Stimulated activated CD4-positive, alpha-beta T cell treated with anti-CD3 and anti-CD28 coated beads, Interleukin-12 subunit alpha, Interleukin-12 subunit beta, amount 100 ng/mL, for 48 hours (primary cell): ENCODE measurements at regions not wholly inside any gene's neighbourhood (a gene's known extent, or its start where the extent isn't known, plus 50 kb on each side); places are given as distances from the start of the nearest gene placed in this dataset.

Source experiments
- DNase-seq, 3 donors: peaks; one replicate each; pipeline ENCODE4 v3.0.0-alpha.2; 2020; ENCODE audit warnings: low read depth in 2 of 3, low spot score in 1 of 3

DNA sequence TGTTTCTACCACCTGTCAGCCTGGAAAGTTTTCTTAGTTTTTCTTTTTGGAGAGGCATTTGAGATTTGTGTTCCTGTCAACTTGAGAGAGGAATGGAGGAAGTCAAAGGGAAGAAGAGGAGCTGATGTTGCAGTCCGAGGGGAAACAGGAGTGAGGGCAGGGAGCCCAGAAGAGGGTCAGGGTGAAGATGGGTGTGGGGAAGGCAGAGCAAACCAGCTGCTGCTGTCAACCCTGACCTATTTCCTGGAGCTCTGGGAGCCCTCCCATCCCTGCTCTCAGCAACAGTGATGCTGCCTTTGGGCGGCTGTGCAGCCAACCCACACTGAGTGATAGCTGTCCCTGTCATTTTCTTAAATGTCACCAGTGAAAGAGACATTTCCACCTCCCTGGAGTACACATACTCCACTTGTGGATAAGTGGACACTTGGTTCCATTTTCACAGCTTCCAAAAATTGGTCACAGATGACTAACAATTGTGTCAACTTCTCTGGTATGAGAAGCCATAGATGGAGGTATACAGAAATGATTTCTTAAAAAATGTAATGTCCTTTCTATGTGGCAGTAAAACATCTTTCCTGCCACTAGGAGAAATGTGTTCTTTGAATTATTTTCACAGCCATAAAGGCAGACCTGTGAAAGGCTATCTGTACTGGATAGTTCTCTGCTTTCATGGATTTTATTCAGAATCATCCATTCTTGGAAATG is 556.3 kb upstream of the TBL1XR1 start:
- DNase-seq = no peak

DNA sequence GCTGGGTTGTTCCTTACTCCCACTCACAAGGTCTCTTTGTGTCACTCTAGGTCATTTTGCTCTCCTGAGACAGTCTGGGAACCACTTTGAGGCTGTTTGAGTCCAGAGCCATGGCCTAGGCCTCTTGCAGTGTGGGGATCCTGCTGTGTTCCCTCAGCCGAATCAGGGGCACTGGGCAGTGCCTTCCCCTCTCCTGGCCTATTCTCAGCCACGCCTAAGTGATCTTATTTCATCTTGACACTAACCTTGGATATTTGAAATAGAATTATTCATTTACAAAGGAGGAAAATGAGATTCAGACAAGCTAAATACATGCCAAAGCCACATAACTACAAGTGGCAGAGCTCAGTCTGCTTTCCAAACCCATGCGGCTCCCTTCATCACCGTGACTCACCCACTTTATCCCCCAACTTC is 557.2 kb upstream of the TBL1XR1 start:
- no peak for DNase-seq

DNA sequence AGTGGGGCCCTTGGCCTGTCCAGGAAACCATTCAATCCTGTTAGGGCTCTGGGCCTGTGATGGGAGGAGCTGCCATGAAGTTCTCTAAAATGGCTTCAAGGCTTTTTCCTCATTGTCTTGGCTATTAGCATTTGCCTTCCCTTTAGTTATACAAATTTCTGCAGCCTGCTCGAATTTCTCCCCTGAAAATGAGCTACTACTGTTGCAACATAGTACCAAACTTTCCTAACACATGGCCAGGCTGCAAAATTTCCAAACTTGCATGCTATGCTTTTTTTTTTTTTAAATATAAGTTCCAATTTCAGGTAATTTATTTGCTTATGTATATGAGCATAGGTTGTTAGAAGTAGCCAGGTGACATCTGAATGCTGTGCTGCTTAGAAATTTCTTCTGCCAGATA is 560.8 kb upstream of the TBL1XR1 start:
- no peak for DNase-seq

DNA sequence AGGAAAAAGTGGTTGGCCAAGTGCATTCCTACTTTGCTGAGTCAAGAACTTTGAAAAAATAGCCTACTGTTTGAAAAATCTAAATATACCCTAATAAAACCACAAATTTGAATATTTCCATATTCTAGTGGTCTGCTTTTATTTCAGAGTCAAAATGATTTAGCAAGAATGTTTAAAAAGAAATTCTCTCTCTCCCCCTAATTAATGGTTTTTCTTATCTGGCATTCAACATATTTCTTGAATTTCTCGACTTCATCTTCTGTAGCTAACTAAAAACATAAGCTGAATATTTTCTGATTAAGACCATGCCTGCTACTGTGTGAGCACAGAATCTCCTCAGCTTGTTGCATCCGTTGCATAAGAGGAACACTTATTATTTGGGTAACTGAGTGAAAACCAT is 563.5 kb upstream of the TBL1XR1 start:
- no peak for DNase-seq

DNA sequence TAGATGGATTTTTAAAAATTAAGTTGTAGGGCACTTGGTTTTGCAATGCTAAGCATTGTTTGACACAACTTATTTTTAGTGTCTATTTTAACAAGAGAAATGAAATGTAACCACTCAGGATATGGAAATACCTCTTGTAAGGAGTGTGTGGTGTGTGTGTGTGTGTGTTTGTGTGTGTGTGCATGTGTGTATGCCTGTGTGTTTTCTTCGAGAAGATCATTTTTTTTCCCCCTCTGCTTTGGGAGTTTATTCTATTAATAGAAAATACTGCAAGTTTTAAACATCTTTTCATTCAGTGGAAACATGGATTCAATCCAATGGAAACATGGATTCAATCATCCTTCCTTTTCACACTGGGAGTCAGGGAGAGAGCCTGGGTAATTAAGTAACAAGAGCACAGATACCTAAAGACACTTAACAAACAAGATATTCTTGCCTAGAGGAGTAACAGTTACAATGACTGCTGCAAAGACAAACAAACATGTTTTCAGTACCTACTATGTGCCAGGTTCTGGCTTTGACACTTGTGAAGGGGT is 567.2 kb upstream of the TBL1XR1 start:
- DNase-seq = no peak

DNA sequence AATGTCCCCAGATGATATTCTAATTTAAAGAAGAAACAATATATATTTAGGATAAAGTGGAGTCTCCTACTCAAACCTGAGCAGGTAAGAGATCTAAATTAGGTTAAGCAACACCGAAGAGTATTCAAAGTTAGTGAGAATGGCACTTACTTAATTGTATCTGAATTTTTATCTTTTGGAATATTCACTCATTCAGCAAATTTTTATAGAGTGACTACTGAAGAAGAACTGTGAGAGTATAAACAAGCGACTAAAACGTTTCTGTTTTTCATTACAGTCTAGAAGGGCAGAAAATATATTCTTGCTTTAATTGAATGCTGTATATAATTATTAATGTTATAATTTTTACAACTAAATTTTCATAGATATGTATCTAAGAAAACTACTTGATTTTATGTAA is 567.7 kb upstream of the TBL1XR1 start:
- no peak for DNase-seq

DNA sequence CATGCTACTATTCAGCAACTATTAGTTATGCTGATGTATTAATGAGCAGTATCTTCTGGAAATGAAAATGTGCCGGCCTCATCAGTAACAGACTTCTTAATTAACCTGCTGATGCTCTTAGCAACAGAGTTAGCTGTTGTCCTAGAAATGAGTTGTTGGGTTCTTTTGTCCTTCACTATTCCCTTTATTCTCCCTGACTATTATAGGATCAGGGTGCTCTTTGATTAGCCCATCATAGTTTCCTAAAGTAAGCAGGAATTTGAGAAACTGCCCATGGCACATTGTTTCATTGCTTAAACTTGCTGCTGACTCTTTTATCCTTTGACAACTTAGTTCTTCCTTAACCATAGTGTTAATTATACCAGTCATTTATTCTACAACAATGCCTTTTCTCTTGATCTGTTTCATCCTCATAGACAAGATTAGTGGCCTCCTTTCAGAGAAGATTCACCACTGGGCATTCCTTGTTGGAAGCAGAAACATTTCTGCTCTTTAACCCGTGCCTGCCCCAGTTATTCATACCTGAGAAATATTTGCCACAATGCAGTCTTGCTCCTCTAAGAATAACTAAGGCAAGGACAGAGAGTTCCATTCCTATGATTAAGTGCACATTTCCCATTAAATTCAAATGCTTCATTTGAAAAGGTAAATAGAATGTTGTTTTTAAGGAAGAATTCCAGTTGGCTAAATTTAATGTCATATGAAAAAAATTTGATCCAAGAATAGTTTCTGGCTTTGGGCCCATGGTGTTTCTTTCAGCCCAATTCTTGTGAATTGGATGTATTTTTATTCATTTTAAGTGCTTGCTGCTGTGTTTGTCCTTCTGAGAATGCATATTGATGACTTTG is 573.3 kb upstream of the TBL1XR1 start:
- no peak for DNase-seq

DNA sequence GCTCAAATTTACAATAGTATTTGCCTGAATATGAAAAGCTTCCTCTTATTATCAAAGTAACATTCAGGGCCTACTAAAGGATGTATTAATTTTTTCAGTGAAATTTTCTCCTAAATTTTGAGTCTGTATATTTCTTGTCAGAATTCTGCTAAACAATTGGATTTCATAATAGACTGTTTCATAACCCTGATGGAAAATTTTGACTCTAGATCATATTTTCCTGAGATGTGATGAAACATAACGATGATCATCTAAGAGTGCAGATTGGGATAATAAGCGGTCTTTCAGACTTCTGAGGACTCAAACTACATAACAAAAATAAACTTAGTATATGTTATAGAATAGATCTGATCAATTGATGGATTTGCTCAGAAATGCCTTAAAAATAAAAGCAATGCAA is 574.5 kb upstream of the TBL1XR1 start:
- no peak for DNase-seq

DNA sequence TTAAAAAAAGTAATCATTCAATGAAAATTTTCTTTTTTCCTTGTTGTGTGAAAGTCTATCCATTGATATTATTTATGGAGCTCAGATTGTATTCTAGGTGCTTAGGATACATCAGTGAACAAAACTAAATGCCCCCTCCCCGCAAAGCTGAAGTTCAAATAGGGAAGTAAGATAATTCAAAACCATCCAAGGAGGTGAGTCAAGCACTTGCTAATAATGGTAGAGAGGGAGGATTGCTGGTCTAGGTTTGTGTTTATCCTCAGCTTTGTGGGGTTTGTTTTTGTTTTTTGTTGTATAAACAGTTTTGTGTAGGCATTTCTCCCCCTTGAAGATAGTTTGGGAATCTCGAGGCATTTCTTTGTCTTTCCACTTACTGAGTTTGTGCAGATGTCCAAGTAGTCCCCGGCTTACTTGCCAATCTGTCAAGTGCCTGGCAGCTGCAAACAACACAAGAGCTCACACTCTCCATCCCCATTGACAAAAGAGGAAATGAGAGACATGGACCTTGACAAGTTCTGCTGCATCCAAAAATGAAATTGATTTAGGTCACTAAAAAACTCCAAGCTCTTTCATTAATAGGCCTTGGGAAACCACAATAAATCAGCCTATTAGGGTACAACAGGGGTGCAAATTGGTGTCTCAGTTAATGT is 575.8 kb upstream of the TBL1XR1 start:
- DNase-seq = no peak

DNA sequence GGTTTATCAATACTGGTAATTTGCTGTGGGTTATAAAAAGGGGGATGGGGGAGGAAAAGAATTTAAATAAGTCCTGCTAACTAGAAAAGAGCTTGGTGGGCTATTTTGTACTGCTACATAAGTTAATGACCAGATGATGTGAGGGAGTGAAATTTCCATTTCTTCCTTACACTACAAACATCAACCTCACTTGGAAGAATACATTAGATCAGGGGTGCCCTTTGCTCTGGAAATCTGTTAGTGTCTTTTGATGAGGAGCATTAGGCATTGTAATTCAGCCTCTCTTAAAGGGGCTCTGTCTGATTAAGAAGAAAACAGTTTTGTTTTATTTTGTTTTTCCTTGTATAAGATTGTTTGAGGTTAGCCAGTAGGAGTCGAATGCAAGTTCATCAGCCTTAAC is 576.4 kb upstream of the TBL1XR1 start:
- no peak for DNase-seq

DNA sequence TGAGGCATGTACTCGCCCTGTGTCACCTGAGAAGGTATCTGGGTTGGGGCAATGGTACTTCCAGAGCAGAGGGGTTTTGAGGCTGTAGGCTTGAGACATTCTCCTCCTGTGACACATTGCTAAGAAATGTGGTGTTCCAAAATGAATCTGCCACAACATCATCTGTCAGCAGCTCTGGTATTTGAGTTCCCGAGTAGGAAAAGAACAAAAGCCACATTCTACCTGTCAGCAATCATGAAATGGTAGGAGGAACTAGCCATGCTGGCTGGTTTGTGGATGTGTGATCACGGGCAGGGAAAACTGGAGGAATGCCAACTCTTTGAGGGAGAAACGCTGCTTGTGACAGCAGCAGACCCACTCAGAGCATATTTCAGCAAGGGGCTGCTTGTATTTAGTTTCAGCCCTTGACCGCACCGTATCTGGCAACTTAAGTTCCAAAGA is 579.4 kb upstream of the TBL1XR1 start:
- no peak for DNase-seq

DNA sequence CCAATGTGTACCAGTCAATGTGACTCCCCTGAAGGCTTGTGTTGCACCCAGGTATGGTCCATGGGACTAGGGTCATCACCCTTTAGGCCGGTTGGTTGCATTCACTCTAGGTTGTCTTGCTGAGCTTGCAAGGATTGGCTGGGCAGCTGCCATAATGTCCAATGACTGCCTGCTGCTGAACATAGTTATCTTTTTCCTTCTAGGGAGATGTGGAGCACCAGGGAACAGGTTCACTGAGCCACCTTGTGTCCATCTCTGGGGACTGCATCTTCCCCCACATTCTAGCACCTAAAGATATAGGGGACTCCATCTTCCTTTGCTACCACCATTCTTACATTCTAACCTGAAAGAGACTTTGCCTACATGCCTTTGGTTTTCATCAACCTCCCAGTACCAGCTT is 580.4 kb upstream of the TBL1XR1 start:
- peak; percentile 18 to 42 (median 41) for DNase-seq

DNA sequence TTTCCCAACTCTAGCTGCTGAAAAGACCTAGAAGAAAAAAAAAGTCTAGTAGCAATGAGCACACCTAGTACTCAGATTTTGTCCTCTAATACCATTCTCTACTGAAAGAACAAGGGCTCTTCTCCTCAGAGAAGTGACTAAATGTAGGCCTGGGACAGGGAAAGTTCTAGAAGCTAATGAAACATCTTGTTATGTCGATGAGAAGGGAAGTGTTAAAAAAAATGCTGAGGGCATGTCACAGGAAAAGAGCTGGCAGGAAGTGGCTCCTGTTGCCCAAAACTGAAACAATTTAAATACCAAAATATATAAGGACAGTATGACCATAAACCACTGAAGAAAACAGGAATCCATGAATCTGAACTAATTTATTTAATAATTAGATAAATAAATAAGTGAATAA is 581.4 kb upstream of the TBL1XR1 start:
- DNase-seq = no peak

DNA sequence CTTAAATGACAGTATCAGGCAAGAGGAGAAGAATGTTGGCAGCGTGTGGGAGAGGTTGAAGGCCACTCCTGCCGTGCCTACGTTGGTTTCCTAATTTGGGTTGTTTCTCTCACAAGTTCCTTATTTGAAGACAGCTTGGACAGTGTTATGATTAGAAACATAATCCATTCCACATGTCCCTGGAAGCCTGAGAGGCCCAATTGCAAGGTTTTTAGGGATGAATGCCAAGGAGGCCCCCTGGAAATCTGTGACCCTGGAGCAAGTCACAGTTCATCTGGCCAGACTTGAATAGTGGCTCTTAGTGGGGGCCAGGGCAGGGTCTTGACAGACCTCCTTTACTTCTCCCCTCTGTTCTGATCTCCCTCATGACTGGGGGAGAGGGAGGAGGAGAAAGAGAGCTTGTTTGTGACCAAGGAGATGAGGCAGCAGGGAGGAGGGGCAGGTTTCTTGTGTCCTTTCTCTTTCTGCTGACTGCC is 584.4 kb upstream of the TBL1XR1 start:
- DNase-seq = no peak

DNA sequence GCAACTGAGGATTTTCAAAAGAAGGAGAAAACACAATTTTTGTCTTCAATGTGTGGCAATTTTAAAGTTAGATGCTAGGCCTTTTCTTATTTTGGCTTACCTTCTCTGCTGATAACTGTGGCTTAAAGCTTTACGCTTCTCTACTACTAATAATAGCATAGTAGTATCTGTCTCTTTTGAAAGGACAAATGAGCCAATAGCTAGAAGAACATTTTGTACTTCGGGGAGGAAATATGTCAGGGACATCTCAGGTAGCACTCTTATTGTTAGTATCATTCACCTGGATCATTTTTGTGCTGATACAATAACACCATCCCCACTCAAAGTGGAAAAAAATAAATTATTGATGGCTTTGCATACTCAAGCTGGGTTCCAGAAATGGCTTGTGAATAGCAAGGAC is 586.1 kb upstream of the TBL1XR1 start:
- no peak for DNase-seq

DNA sequence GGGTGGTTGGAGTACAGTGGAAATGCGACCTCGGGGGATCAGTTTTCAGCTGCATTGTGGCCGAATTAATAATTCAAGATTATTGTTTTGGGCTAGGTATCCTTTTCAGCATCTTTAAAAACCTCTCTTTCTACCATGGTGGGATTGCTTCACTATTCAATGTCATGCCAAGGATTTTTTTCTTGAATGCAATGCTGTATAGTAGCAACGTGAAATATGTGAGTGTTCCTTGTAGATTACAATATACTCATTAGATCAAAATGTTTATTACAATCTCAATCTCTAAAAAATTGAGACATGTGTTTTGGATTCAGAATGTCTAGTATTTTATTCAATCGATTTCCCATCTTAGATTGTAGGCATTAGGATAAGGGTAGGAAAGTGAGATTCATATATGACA is 586.5 kb upstream of the TBL1XR1 start:
- no peak for DNase-seq

DNA sequence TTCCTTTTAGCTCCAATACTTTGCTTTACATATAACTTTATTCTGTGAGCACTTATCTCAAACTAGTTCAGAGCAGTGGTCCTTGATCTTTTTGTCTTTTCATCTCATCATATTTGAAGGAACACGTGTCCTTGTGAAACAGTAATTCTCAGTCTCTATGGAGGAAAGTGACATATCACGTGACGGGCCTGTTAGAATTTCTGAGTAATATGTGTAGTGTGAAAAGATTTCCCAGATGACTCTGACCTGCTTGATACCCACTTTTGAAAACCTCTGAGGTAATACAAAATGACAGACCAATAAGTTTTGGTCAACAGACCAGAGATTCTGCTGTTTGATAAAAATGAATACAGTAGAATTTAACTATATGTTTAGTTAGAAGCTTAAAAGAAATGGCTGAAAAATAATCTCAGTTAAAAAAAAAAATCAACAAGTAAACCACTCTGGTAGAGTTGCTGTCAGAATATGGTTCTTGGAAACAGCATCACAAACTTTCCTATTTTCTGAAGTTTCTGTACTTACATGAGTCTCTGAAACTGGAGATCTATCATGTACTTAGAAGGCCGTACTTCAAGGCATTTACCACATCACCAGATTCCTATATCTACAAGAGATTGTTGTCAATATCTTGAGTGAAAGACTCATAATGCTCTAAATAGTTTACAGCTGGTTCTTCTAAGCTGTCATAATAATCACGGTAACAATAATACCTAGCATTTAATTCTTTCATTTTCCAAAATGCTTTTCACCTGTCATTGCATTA is 590.2 kb upstream of the TBL1XR1 start:
- DNase-seq = peak in 1 of 3 donors; percentile 33

DNA sequence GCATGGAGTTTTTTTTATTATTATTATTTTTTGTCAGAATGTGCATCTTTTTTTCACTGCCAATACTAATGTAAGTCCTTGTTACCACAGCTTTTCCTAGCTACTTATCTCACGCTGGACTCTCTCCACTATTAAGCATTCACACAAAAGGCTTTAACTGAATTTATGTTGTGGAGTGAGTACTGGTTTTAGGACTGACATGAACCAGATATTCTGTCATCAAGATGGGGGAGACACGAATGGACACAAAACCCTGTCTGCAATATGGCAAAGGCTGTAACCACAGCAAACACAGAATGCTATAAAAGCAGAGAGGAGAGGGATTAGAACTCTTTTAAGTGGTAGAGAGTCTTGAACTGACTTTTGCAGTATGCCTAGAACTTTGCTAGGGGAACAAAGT is 592.2 kb upstream of the TBL1XR1 start:
- no peak for DNase-seq

DNA sequence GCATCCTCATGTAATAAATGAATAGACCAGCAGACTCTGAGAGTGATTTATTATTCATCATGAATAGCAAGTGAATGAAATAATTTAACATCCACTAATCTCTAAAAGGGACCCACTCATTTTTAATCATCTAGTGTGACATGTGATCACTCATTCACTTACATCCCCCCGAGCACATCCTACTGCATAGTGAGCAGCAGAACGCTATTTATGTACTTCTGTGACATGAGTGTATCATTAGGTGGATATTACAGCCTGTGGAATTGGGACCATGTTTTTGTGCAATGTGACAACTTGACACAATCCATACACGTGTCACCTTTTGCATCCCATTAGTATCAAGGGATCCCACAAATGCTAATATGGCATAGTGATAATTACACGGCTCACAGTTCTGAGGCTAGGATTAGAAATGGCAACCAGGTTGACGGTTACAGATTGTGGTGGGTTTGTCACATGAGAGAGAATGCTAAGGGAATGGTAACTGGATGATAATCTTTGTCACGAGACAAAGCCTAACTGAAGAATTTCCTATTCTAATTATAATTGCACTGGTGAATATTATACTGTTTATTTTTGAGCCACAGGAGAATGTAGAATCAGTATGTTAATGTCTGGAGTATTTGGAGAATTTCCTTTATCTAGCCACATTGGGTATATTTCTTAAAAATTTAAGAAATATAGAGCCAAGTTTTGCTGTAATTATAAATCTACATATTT is 595.2 kb upstream of the TBL1XR1 start:
- no peak for DNase-seq

DNA sequence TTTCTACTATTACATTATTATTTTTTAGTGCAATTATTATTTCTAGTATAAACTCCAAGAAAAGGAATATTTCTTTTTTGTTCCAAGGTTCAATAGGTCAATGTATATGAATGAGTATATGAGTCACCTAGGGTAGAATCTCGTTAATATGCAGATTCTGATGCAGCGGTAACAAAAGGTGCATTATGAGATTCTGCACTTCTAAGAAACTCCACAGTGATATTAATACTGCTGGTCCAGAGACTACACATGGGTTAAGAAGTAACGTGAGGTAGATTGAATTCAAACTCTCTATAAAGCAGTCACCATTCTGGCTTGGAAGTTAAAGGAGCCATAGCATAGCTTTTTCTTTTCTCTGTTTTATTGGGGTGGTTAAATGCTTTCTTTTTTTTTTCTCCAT is 596.2 kb upstream of the TBL1XR1 start:
- no peak for DNase-seq
